AG09319 (cell line): ENCODE measurements at regions not wholly inside any gene's neighbourhood (a gene's known extent, or its start where the extent isn't known, plus 50 kb on each side); places are given as distances from the start of the nearest gene placed in this dataset.
A peak's percentile ranks its signal among the peaks of the same experiment; 100 is the strongest.

Experiments used
- DNase-seq: peaks from one replicate; pipeline ENCODE4 v3.0.0-alpha.2; 2010; ENCODE audit warnings: low read depth; ENCODE audit errors: extremely low read depth
- CTCF ChIP-seq: IDR thresholded peaks from 2 replicates; pipeline ENCODE4 v1.5.1; 2011; ENCODE audit warnings: low read depth, mild to moderate bottlenecking, inconsistent platforms, low read length, moderate library complexity

GRCh38 chr2:175631245-175631623, 370.8 kb downstream of the LNPK start:
- no peak for TF ChIP-seq CTCF
- DNase-seq, result no peak

DNA sequence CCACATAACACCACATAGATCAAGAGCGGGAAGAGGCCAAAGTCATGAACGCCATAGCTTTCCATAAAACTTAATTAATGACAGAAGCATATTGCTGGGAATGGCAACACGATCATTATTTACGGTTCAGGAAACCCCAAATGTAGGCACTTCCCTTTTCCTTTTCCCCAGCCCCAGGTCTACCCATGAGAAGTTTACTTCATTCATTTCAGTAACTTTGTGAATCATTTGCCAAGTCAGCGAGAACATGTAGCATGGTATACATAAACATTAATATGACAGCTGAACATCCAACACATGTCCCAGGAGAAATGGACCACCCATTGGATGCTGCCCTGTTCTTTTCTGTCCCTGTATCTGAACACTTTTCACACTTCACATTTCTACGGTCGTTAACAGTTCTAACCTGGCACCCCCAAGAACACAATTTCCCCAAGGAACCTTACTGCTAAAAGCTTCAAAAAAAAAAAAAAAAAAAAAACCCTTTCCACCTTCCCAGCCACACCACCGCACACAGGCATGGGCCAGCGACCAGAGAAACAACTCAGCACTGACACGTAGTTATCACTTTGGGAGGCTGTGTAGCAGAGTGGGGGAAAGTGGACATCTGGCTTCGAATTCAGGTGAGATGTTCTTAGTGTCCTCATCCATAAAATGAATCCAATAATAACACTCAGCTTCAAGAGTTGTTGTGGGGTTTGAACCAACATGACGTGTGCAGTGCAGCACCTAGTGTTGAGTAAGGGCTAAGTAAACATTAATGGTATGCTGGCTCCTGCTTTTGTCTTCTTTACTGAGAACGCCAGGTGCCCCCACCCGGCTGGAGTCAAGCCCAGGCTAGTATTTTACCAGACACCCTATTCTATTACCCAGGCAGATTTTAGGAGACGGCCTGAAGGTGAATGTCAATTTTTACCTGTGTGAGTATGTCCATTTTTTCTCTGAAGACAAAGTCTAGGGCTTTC, 371.5 kb downstream of the LNPK start:
- DNase-seq, result no peak
- TF ChIP-seq CTCF, result no peak

- no peak for TF ChIP-seq CTCF
- no peak for DNase-seq
Measured at GRCh38 chr2:175628243-175628642, 373.8 kb downstream of the LNPK start.

GRCh38 chr2:175627405-175627804, 374.7 kb downstream of the LNPK start:
- DNase-seq, result peak; percentile 66

GRCh38 chr2:175626796-175627195, 375.3 kb downstream of the LNPK start:
- DNase-seq, result no peak
- TF ChIP-seq CTCF, result no peak

More at GRCh38 chr2:175627405-175627804, 374.7 kb downstream of the LNPK start:
- no peak for TF ChIP-seq CTCF

DNA sequence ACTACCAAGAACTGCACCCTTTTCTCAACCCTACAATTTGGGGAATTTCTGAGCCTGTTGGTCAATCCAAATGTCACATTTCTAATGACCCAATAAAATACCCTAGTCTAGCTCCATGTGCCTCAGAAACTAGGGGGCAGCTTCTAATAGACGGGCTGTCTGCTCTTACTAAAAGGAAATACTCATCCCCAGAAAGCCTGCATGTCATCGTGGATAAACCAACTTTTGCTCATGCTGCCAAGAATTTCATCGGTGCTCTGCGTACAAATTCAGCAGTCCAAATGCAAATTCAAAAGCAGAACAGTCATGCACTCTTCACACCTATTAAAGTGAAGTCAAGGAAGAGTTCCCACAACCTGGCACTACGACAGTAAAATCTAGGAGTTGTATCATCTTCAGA, 377.3 kb downstream of the LNPK start:
- DNase-seq, result no peak
- no peak for TF ChIP-seq CTCF

GRCh38 chr2:175624211-175624761, 377.8 kb downstream of the LNPK start:
- TF ChIP-seq CTCF, result no peak
- no peak for DNase-seq
